GM18520 (cell line): ENCODE measurements at regions not wholly inside any gene's neighbourhood (a gene's known extent, or its start where the extent isn't known, plus 50 kb on each side); places are given as distances from the start of the nearest gene placed in this dataset.
"Not testable (repeated sequence)": the region's sequence is repeated elsewhere in the genome, so short reads cannot be mapped to it uniquely, and the experiment has no call there.

Experiments used
- ATAC-seq: cut with Tn5 transposase; IDR thresholded peaks from one replicate; pipeline ENCODE4 v1.9.1; 2021; ENCODE audit not compliant: unreplicated experiment

GRCh38 chrX:85543866-85544265 lies 164.4 kb upstream of the POF1B start:
- no peak for ATAC-seq

- not testable (repeated sequence) for ATAC-seq
Measured at GRCh38 chrX:85529141-85529540, 149.7 kb upstream of the POF1B start.

GRCh38 chrX:85517994-85518718 lies 138.7 kb upstream of the POF1B start:
- no peak for ATAC-seq

GRCh38 chrX:85516131-85516530 lies 136.7 kb upstream of the POF1B start:
- ATAC-seq = no peak

- ATAC-seq = no peak
Measured at GRCh38 chrX:85506871-85507270, 127.4 kb upstream of the POF1B start.

GRCh38 chrX:85505801-85506200 lies 126.3 kb upstream of the POF1B start:
- no peak for ATAC-seq

GRCh38 chrX:85504381-85504780 lies 124.9 kb upstream of the POF1B start:
- ATAC-seq = no peak

- no peak for ATAC-seq
Measured at GRCh38 chrX:85503258-85504158, 124.0 kb upstream of the POF1B start.

GRCh38 chrX:85501349-85501748 lies 121.9 kb upstream of the POF1B start:
- ATAC-seq = no peak

- ATAC-seq = no peak
Measured at GRCh38 chrX:85499400-85499799, 119.9 kb upstream of the POF1B start.

- no peak for ATAC-seq
Measured at GRCh38 chrX:85493821-85494220, 114.4 kb upstream of the POF1B start.

- ATAC-seq = no peak
Measured at GRCh38 chrX:85454295-85454694, 74.8 kb upstream of the POF1B start.

GRCh38 chrX:85444613-85445012 lies 65.1 kb upstream of the POF1B start:
- ATAC-seq = no peak
